Activated naive CD8-positive, alpha-beta T cell treated with anti-CD3 and anti-CD28 coated beads, Interleukin-2, amount 10 ng/mL, durations not matched to agents 7 days and 5 days (primary cell): ENCODE measurements at regions not wholly inside any gene's neighbourhood (a gene's known extent, or its start where the extent isn't known, plus 50 kb on each side); places are given as distances from the start of the nearest gene placed in this dataset.

ENCODE experiments used
- ATAC-seq: fragments of 150-1000 bp; cut with Tn5 transposase; one replicate; pipeline ENCODE4 v1.10.0; 2021; ENCODE audit warnings: low read depth, moderate library complexity
- POLR2A ChIA-PET: fragments of 350-600 bp; sonication (Branson Sonifier 250); formaldehyde crosslinking; loops from one replicate; lab custom pipeline; 2021; ENCODE audit warnings: antibody characterized with exemption; lab: Charles Lee
- DNase-seq: peaks from one replicate; pipeline ENCODE4 v3.0.0; 2021
- H3K27ac Mint-ChIP-seq: one replicate; pipeline ENCODE4 v1.8.0; 2022; ENCODE audit warnings: mild to moderate bottlenecking, mixed read lengths
- H3K27me3 Mint-ChIP-seq: one replicate; pipeline ENCODE4 v1.8.0; 2022; ENCODE audit warnings: mild to moderate bottlenecking, moderate library complexity, mixed read lengths
- H3K36me3 Mint-ChIP-seq: one replicate; pipeline ENCODE4 v1.8.0; 2021; ENCODE audit warnings: mild to moderate bottlenecking, mixed read lengths
- H3K4me1 Mint-ChIP-seq: one replicate; pipeline ENCODE4 v1.8.0; 2021; ENCODE audit warnings: mixed read lengths
- H3K4me3 Mint-ChIP-seq: one replicate; pipeline ENCODE4 v1.8.0; 2022; ENCODE audit warnings: mild to moderate bottlenecking, moderate library complexity, mixed read lengths
- H3K9me3 Mint-ChIP-seq: one replicate; pipeline ENCODE4 v1.8.0; 2021; ENCODE audit warnings: mixed read lengths

DNA sequence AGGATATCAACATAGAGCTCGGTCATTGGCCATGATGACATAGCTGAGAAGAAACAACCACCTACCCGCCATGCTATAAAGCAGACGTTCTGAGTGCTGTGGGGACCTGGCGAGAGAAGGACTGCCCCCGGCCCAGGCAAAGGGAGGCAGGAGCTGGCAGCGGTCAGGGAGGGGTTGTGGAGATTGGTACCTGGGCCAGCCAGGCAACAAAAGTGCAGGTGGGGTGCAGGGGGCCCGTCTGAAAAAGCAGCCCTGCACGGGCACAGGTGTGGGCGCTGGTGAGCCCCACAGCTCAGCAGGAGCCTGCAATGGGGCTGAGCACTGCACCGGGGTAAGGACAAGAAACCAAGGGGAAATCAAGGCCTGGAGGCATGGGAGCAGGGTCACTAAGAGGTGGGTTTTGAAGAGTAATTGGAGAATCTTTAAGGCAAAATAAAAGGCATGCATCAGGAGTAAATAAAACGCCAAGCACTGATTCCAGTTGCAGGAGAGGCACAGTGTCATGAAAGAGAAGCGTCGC is 464.0 kb downstream of the EIPR1 start:
- ATAC-seq: no peak
- H3K36me3 Mint-ChIP-seq: no peaks in the 10 kb centered on the region
- no peaks in the 10 kb centered on the region for H3K4me1 Mint-ChIP-seq
- peaks cover 2% of the 10 kb centered on the region for H3K27me3 Mint-ChIP-seq
- no peak for DNase-seq
- no peak overlapping the region for H3K27ac Mint-ChIP-seq
- H3K4me3 Mint-ChIP-seq: no peak overlapping the region
- POLR2A ChIA-PET: no interaction called here
- peaks cover 1% of the 10 kb centered on the region for H3K9me3 Mint-ChIP-seq

GRCh38 chr2:2912731-2913130 is 464.9 kb downstream of the EIPR1 start:
- Mint-ChIP-seq H3K4me3 (no peak overlapping the region), H3K27me3 (peaks cover 2% of the 10 kb centered on the region), H3K9me3 (peaks cover 1% of the 10 kb centered on the region), H3K36me3 (no peaks in the 10 kb centered on the region), H3K27ac (no peak overlapping the region), H3K4me1 (no peaks in the 10 kb centered on the region)
- no peak for ATAC-seq
- POLR2A ChIA-PET: no interaction called here
- DNase-seq: no peak

DNA sequence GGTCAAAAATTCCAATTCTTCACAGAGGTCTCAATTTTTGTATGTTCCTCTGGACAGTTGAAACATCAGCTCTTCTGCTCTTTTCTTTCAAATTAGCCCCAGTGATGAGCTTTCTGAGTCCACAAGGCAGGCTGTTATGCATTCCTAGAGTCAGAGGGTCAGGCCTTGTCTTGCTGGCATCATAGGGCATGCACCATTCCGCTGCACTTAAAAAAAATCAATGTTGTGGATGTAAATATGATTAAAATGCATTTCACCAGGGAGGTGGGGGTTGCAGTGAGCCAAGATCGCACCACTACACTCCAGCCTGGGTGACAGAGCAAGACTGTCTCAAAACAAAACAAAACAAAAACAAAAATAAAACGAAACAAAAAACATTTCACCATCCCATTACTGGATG is 465.3 kb downstream of the EIPR1 start:
- no peak for ATAC-seq
- Mint-ChIP-seq H3K36me3 (no peaks in the 10 kb centered on the region), H3K4me1 (no peaks in the 10 kb centered on the region), H3K27me3 (peaks cover 2% of the 10 kb centered on the region), H3K9me3 (peaks cover 1% of the 10 kb centered on the region), H3K27ac (no peak overlapping the region), H3K4me3 (no peak overlapping the region)
- POLR2A ChIA-PET: no interaction called here
- no peak for DNase-seq

DNA sequence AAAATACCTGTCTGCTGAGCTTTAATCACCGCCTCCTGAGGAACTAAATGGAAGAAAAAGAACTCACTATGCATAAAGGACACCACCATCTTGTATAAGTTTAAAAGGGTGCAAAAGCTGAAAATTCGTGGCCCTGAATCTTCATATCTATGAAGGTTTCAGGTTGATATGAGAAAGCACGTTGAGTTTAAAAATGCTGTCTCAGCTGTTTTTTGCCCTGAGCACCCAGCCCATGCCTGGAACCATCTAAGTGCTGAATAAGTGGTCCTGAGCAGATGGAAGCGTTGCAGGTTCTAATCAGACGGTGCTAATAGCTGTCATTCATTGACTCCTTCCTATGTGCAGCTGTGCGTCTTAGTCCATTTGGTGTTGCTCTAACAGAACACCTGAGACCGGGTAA is 467.4 kb downstream of the EIPR1 start:
- ATAC-seq (no peak), DNase-seq (no peak)
- H3K4me1 Mint-ChIP-seq: no peaks in the 10 kb centered on the region
- POLR2A ChIA-PET: no interaction called here
- no peak overlapping the region for H3K27ac Mint-ChIP-seq
- peaks cover 1% of the 10 kb centered on the region for H3K27me3 Mint-ChIP-seq
- no peaks in the 10 kb centered on the region for H3K9me3 Mint-ChIP-seq
- no peaks in the 10 kb centered on the region for H3K36me3 Mint-ChIP-seq
- H3K4me3 Mint-ChIP-seq: no peak overlapping the region

DNA sequence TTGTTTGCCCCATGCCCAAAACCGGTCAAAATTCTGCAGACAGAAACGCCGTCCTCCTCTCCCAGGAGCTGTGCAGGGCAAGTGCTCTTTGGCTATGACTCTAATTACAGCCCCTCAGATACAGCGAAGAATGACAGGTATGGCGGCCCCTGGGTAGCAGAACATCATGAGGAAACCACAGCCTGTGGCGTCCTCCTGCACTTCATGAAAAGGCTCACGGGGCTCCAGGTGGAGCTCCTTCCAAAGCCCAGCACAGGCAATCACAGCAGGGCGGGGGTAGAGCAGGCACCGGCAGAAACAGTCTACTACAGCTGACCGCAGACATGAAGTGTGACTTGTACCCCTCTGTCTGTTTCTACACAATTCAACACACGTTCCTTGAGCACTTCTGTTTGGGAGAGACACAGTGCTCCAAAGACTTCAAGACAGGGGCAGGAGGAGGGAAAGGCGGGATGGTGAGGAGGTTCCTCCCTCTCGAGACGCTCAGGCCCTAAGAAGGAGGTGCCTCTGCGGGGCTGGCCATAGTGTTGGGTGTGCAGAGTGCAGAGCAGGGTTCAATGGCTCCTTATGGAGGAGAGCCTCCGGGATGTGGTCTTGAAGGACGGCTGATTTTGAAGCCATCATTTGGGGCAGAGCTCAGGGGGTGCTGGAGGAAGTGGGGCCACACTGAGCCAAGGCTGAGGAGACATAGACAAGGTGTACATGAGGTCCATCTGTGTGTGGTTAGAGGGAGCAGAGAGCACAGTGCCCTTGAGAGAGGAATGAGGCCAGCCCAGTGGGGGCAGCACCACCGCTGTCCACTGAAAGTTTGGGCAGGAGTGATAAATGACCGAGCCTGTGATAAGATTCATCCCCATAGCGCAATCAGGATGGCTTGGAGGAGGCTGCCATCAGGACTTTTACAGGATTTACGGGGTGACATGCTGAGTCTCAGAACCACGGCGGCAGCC is 468.3 kb downstream of the EIPR1 start:
- Mint-ChIP-seq H3K9me3 (no peaks in the 10 kb centered on the region), H3K36me3 (no peaks in the 10 kb centered on the region), H3K27ac (no peak overlapping the region), H3K4me1 (no peaks in the 10 kb centered on the region), H3K4me3 (no peak overlapping the region), H3K27me3 (peaks cover 2% of the 10 kb centered on the region)
- DNase-seq (no peak), ATAC-seq (no peak)
- POLR2A ChIA-PET: no interaction called here

DNA sequence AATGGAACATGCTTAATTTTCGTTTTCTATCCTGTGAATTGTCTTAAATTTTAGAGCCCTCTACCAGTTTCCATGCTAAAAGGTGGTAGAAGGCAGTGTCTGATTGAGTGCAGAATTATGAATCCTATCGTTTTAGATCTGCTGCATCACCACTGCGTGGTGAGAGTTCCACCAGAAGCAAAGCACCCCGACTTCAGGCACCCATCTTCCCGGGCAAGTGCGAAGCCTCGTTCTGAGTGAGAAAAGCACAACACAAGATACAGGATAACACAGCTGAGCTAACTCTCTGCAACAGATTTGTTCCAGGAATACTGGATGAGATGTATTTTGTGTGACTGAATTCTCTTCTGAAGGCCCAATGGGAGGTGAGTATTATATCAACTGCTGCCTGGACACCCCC is 471.5 kb downstream of the EIPR1 start:
- Mint-ChIP-seq H3K9me3 (no peaks in the 10 kb centered on the region), H3K4me1 (peaks cover 10% of the 10 kb centered on the region), H3K36me3 (no peaks in the 10 kb centered on the region), H3K27ac (no peak overlapping the region), H3K27me3 (peaks cover 3% of the 10 kb centered on the region), H3K4me3 (no peak overlapping the region)
- DNase-seq: no peak
- POLR2A ChIA-PET: no interaction called here
- ATAC-seq: no peak

- DNase-seq (no peak), ATAC-seq (no peak)
- POLR2A ChIA-PET: no interaction called here
- Mint-ChIP-seq H3K9me3 (no peaks in the 10 kb centered on the region), H3K4me1 (peaks cover 10% of the 10 kb centered on the region), H3K27me3 (peaks cover 3% of the 10 kb centered on the region), H3K36me3 (no peaks in the 10 kb centered on the region), H3K27ac (no peak overlapping the region), H3K4me3 (no peak overlapping the region)
Measured at GRCh38 chr2:2904721-2905350, 472.8 kb downstream of the EIPR1 start.

DNA sequence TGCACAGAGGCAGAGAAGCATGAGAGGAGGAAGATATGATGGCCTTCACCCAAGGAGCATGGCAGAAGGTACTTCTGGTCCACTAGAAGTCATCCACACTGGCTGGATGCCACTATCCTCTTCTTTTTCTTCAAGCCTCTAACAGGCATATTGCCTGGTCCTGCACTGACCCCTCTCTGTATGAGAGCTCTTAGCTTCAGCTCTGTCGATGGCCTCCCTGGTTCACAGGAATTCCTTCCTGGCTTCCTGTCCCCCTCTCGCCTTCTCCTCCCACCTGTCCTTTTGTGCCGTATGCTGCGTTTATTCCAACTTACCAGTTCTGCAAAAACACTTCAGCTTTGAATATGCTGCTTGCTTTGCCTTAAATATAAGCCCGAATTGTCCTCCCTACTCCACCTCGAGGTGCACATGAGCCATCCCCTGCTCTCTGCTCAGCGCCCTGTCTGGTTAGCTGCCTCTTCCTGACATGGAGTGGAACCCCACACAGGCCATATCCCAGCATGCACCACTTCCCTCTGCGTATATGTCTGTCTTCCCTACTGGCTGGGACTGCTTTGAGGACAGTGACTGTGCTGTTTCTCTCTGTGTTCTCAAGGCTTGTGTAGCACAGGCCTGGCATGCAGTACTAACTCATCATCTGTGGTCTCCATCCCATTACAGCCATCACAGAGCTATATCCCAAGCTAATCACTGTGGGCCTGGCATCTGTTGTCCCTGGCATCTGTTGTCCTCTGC is 474.9 kb downstream of the EIPR1 start:
- H3K4me1 Mint-ChIP-seq: peaks cover 10% of the 10 kb centered on the region
- ATAC-seq (no peak), DNase-seq (no peak)
- POLR2A ChIA-PET: no interaction called here
- H3K9me3 Mint-ChIP-seq: no peaks in the 10 kb centered on the region
- H3K36me3 Mint-ChIP-seq: no peaks in the 10 kb centered on the region
- no peak overlapping the region for H3K27ac Mint-ChIP-seq
- H3K4me3 Mint-ChIP-seq: no peak overlapping the region
- H3K27me3 Mint-ChIP-seq: peaks cover 3% of the 10 kb centered on the region

GRCh38 chr2:2901384-2902345 is 476.0 kb downstream of the EIPR1 start:
- no peak overlapping the region for H3K27ac Mint-ChIP-seq
- DNase-seq (no peak), ATAC-seq (peak; percentile 52)
- peak overlapping the region; percentile 41 for H3K4me3 Mint-ChIP-seq
- H3K9me3 Mint-ChIP-seq: no peaks in the 10 kb centered on the region
- H3K4me1 Mint-ChIP-seq: peaks cover 10% of the 10 kb centered on the region
- H3K27me3 Mint-ChIP-seq: peaks cover 2% of the 10 kb centered on the region
- POLR2A ChIA-PET: no interaction called here
- H3K36me3 Mint-ChIP-seq: no peaks in the 10 kb centered on the region

GRCh38 chr2:2899826-2900225 is 477.8 kb downstream of the EIPR1 start:
- no peaks in the 10 kb centered on the region for H3K9me3 Mint-ChIP-seq
- no peak overlapping the region for H3K27ac Mint-ChIP-seq
- H3K4me3 Mint-ChIP-seq: no peak overlapping the region
- H3K27me3 Mint-ChIP-seq: peaks cover 2% of the 10 kb centered on the region
- peaks cover 10% of the 10 kb centered on the region for H3K4me1 Mint-ChIP-seq
- POLR2A ChIA-PET: no interaction called here
- ATAC-seq (no peak), DNase-seq (no peak)
- H3K36me3 Mint-ChIP-seq: no peaks in the 10 kb centered on the region

DNA sequence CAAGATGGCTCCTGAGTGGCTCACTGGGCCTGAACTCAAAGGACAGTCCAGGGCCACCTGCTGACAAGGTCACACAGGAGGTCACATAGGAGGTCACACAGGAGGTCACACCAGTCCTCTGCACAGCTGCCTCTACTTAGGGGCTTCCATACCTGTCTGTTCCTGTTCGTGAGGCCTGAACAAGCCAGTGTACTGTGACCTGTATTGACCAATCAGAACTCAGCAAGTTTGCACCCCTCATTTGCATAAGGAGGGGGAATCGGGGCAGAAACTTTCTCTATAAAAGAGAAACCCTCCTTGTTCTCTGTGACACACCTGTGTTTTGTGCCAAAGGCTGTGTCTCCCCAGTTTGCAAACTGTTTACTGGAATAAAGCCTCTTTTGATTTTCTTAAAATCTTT is 478.9 kb downstream of the EIPR1 start:
- no peak for DNase-seq
- no peaks in the 10 kb centered on the region for H3K9me3 Mint-ChIP-seq
- no peaks in the 10 kb centered on the region for H3K27me3 Mint-ChIP-seq
- peaks cover 10% of the 10 kb centered on the region for H3K4me1 Mint-ChIP-seq
- H3K36me3 Mint-ChIP-seq: no peaks in the 10 kb centered on the region
- H3K4me3 Mint-ChIP-seq: no peak overlapping the region
- ATAC-seq: no peak
- POLR2A ChIA-PET: no interaction called here
- no peak overlapping the region for H3K27ac Mint-ChIP-seq

DNA sequence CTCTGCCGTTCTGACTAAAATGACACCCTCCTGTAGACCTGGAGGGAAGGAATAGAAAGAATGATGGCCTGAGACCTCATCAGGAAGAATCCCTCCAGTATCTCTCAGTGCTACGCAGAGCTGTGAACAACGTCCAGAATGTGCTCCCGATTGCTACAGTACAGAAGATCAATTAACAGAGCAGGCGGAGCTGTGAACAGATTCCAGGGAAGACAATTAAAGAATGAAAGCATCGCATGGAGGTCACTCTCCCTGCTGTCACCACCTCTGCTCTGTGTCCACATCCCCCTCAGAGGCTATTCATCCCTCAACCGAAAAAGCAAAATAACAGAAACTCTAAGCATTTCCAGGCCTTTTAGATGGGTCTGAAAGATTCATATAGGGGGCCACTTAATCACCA is 481.0 kb downstream of the EIPR1 start:
- Mint-ChIP-seq H3K27ac (no peak overlapping the region), H3K4me3 (no peak overlapping the region), H3K9me3 (no peaks in the 10 kb centered on the region), H3K36me3 (no peaks in the 10 kb centered on the region), H3K27me3 (no peaks in the 10 kb centered on the region), H3K4me1 (peaks cover 6% of the 10 kb centered on the region)
- DNase-seq (no peak), ATAC-seq (no peak)
- POLR2A ChIA-PET: no interaction called here

DNA sequence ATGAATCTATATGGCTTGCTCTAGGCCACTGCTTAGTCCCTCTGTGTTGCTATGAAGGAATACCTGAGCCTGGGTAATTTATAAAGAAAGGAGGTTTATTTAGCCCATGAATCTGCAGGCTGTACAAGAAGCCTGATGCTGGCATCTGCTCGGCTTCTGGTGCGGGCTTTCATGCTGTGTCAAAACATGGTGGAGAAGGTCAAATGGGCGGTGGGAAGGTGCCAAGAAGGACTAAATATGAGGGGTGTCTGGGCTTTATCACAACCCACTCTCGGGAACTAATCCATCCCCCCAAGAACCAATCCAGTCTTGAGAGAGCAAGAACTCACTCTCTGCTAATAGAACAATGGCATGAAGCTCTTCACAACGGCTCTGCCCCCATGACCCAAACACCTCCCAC is 481.6 kb downstream of the EIPR1 start:
- H3K27me3 Mint-ChIP-seq: no peaks in the 10 kb centered on the region
- ATAC-seq: no peak
- no peaks in the 10 kb centered on the region for H3K36me3 Mint-ChIP-seq
- no peak overlapping the region for H3K27ac Mint-ChIP-seq
- POLR2A ChIA-PET: no interaction called here
- H3K9me3 Mint-ChIP-seq: no peaks in the 10 kb centered on the region
- DNase-seq: no peak
- no peak overlapping the region for H3K4me3 Mint-ChIP-seq
- no peaks in the 10 kb centered on the region for H3K4me1 Mint-ChIP-seq
